ENCODE measurements at regions not wholly inside any gene's neighbourhood (a gene's known extent, or its start where the extent isn't known, plus 50 kb on each side); places are given as distances from the start of the nearest gene placed in this dataset.

- TF ChIP-seq USF2 (CRISPR knock-in tag; IDR thresholded peaks at IDR 0.05) (no peak), CTCF (IDR thresholded peaks at IDR 0.05) (no peak), CREB1 (CRISPR knock-in tag; IDR thresholded peaks at IDR 0.05) (no peak), JUN (CRISPR knock-in tag; IDR thresholded peaks at IDR 0.05) (no peak), ATF3 (CRISPR knock-in tag; conservative IDR thresholded peaks at IDR 0.05) (no peak), ZBTB43 (CRISPR knock-in tag; IDR thresholded peaks at IDR 0.05) (no peak)
Measured at GRCh38 chr12:20039562-20039961, 328.8 kb upstream of the PDE3A start.
